HepG2 (cell line): ENCODE measurements at regions not wholly inside any gene's neighbourhood (a gene's known extent, or its start where the extent isn't known, plus 50 kb on each side); places are given as distances from the start of the nearest gene placed in this dataset.

Source experiments
- BCL3 ChIP-seq: sonication (generic); formaldehyde crosslinking; IDR thresholded peaks from 2 replicates; pipeline ENCODE4 v1.5.1; 2020; ENCODE audit warnings: mild to moderate bottlenecking, missing genetic modification reagents, moderate library complexity
- CTCF ChIP-seq: sonication (generic); formaldehyde crosslinking; IDR thresholded peaks from 2 replicates; pipeline ENCODE4 v1.5.0; 2020; ENCODE audit warnings: mild to moderate bottlenecking, missing genetic modification reagents, moderate library complexity
- LRRFIP1 ChIP-seq: sonication (generic); formaldehyde crosslinking; conservative IDR thresholded peaks from 2 replicates; pipeline ENCODE4 v1.4.0; 2020; ENCODE audit warnings: missing genetic modification reagents
- MAX ChIP-seq: IDR thresholded peaks from 2 replicates; pipeline ENCODE4 v1.6.1; 2012; ENCODE audit warnings: inconsistent platforms
- ZFP41 ChIP-seq: sonication (generic); formaldehyde crosslinking; IDR thresholded peaks from 2 replicates; pipeline ENCODE4 v1.4.0; 2020; ENCODE audit warnings: mild to moderate bottlenecking, missing genetic modification reagents, borderline replicate concordance
- ZNF225 ChIP-seq: sonication (generic); formaldehyde crosslinking; IDR thresholded peaks from 2 replicates; pipeline ENCODE4 v1.4.0; 2020; ENCODE audit warnings: mild to moderate bottlenecking, missing genetic modification reagents
- ZNF841 ChIP-seq: sonication (generic); formaldehyde crosslinking; IDR thresholded peaks from 2 replicates; pipeline ENCODE4 v1.8.1; 2023; ENCODE audit warnings: missing genetic modification reagents, borderline replicate concordance

GRCh38 chr7:41183741-41184140 is 519.1 kb downstream of the INHBA start:
- no peak for TF ChIP-seq ZFP41 (CRISPR knock-in tag)
- no peak for TF ChIP-seq CTCF (CRISPR knock-in tag)
- no peak for TF ChIP-seq ZNF225 (CRISPR knock-in tag)
- TF ChIP-seq MAX, result no peak
- no peak for TF ChIP-seq LRRFIP1 (CRISPR knock-in tag)
- no peak for TF ChIP-seq ZNF841
- no peak for TF ChIP-seq BCL3 (CRISPR knock-in tag)
